ENCODE measurements at regions not wholly inside any gene's neighbourhood (a gene's known extent, or its start where the extent isn't known, plus 50 kb on each side); places are given as distances from the start of the nearest gene placed in this dataset.

- TF ChIP-seq, protein P1, sequence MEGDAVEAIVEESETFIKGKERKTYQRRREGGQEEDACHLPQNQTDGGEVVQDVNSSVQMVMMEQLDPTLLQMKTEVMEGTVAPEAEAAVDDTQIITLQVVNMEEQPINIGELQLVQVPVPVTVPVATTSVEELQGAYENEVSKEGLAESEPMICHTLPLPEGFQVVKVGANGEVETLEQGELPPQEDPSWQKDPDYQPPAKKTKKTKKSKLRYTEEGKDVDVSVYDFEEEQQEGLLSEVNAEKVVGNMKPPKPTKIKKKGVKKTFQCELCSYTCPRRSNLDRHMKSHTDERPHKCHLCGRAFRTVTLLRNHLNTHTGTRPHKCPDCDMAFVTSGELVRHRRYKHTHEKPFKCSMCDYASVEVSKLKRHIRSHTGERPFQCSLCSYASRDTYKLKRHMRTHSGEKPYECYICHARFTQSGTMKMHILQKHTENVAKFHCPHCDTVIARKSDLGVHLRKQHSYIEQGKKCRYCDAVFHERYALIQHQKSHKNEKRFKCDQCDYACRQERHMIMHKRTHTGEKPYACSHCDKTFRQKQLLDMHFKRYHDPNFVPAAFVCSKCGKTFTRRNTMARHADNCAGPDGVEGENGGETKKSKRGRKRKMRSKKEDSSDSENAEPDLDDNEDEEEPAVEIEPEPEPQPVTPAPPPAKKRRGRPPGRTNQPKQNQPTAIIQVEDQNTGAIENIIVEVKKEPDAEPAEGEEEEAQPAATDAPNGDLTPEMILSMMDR (IDR thresholded peaks at IDR 0.05): no peak
- TF ChIP-seq REST (IDR thresholded peaks at IDR 0.05; ENCODE audit: insufficient read depth in 1 of 2, low read depth in 2 of 2, low read length in 1 of 2) (no peak), POLR2AphosphoS5 (IDR thresholded peaks at IDR 0.05; ENCODE audit: low read depth, low read length) (no peak), TCF7L2 (IDR thresholded peaks at IDR 0.05; ENCODE audit: low read depth, low read length) (no peak), SIN3A (IDR thresholded peaks at IDR 0.05; ENCODE audit: borderline replicate concordance, insufficient read depth, low read depth, low read length) (no peak)
Observed at GRCh38 chr15:87493803-87494202, 762.7 kb downstream of the NTRK3 start.
